ENCODE measurements at regions not wholly inside any gene's neighbourhood (a gene's known extent, or its start where the extent isn't known, plus 50 kb on each side); places are given as distances from the start of the nearest gene placed in this dataset.

GRCh38 chr10:123354521-123354920 is 200.3 kb downstream of the BUB3 start:
- WGBS (ENCODE audit: insufficient coverage) = 88% methylated on average over 5 of the region's 7 CpGs
- no peaks in the 10 kb centered on the region for H3K36me3 Mint-ChIP-seq
- no peak overlapping the region for H3K4me3 Mint-ChIP-seq
- H3K27me3 ChIP-seq (ENCODE audit: control insufficient read depth in 2 of 2, insufficient read depth in 2 of 2, low read length in 2 of 2) = no peaks in the 10 kb centered on the region
- H3K4me1 ChIP-seq (ENCODE audit: control insufficient read depth in 1 of 2, insufficient read depth in 2 of 2, low read length in 2 of 2) = no peaks in the 10 kb centered on the region
- H4K20me1 ChIP-seq (ENCODE audit: insufficient read depth, low read length) = no peaks in the 10 kb centered on the region
- H3K4me3 ChIP-seq (replicated peaks in 1 of 3; ENCODE audit: low read depth in 2 of 3, low read length in 3 of 3) = no peak overlapping the region
- H3K27me3 Mint-ChIP-seq (ENCODE audit: low read depth in 3 of 3) = peaks cover 2 to 4% (median 3%) of the 10 kb centered on the region in 3 donors
- no peaks in the 10 kb centered on the region for H3K79me2 ChIP-seq (ENCODE audit: insufficient read depth, low read length)
- H3K4me1 Mint-ChIP-seq = no peaks in the 10 kb centered on the region
- H3K27ac Mint-ChIP-seq = no peak overlapping the region
- H3K4me2 ChIP-seq (replicated peaks; ENCODE audit: extremely low read depth, low read length, poor library complexity, severe bottlenecking) = no peak overlapping the region
- TF ChIP-seq, protein P1, sequence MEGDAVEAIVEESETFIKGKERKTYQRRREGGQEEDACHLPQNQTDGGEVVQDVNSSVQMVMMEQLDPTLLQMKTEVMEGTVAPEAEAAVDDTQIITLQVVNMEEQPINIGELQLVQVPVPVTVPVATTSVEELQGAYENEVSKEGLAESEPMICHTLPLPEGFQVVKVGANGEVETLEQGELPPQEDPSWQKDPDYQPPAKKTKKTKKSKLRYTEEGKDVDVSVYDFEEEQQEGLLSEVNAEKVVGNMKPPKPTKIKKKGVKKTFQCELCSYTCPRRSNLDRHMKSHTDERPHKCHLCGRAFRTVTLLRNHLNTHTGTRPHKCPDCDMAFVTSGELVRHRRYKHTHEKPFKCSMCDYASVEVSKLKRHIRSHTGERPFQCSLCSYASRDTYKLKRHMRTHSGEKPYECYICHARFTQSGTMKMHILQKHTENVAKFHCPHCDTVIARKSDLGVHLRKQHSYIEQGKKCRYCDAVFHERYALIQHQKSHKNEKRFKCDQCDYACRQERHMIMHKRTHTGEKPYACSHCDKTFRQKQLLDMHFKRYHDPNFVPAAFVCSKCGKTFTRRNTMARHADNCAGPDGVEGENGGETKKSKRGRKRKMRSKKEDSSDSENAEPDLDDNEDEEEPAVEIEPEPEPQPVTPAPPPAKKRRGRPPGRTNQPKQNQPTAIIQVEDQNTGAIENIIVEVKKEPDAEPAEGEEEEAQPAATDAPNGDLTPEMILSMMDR (IDR thresholded peaks at IDR 0.05) = no peak
- no peak overlapping the region for H2AFZ ChIP-seq (ENCODE audit: insufficient read depth, low read depth, low read length, poor library complexity, severe bottlenecking)
- no peak overlapping the region for H3K9ac ChIP-seq (ENCODE audit: insufficient read depth, low read length, poor library complexity, severe bottlenecking)
- DNase-seq = no peak
- H3K36me3 ChIP-seq (replicated peaks in 1 of 2; ENCODE audit: control insufficient read depth in 1 of 2, insufficient read depth in 2 of 2, low read length in 2 of 2) = no peaks in the 10 kb centered on the region
- intact Hi-C loops (cut with micrococcal nuclease) = no loop called here
- no peak overlapping the region for H3K27ac ChIP-seq (ENCODE audit: low read depth in 1 of 2, low read length in 2 of 2)
- H3K9me3 Mint-ChIP-seq = peaks cover 0 to 2% (median 0%) of the 10 kb centered on the region in 7 donors
- no peaks in the 10 kb centered on the region for H3K9me3 ChIP-seq (replicated peaks in 1 of 2; ENCODE audit: control insufficient read depth in 1 of 2, insufficient read depth in 1 of 2, low read length in 2 of 2)

GRCh38 chr10:123355748-123356481 is 201.7 kb downstream of the BUB3 start:
- no peak overlapping the region for H3K9ac ChIP-seq (ENCODE audit: insufficient read depth, low read length, poor library complexity, severe bottlenecking)
- 67% methylated on average over 3 of the region's 6 CpGs for WGBS (ENCODE audit: insufficient coverage)
- Mint-ChIP-seq H3K9me3 (peaks cover 0 to 5% (median 0%) of the 10 kb centered on the region in 7 donors), H3K4me1 (no peaks in the 10 kb centered on the region), H3K36me3 (no peaks in the 10 kb centered on the region), H3K27ac (no peak overlapping the region), H3K27me3 (ENCODE audit: low read depth in 3 of 3) (peaks cover 3% of the 10 kb centered on the region in 3 donors), H3K4me3 (no peak overlapping the region)
- no peaks in the 10 kb centered on the region for H3K9me3 ChIP-seq (replicated peaks in 1 of 2; ENCODE audit: control insufficient read depth in 1 of 2, insufficient read depth in 1 of 2, low read length in 2 of 2)
- H2AFZ ChIP-seq (ENCODE audit: insufficient read depth, low read depth, low read length, poor library complexity, severe bottlenecking) = no peak overlapping the region
- H3K4me2 ChIP-seq (replicated peaks; ENCODE audit: extremely low read depth, low read length, poor library complexity, severe bottlenecking) = no peak overlapping the region
- TF ChIP-seq, protein P1 (IDR thresholded peaks at IDR 0.05) = no peak
- no peaks in the 10 kb centered on the region for H3K4me1 ChIP-seq (ENCODE audit: control insufficient read depth in 1 of 2, insufficient read depth in 2 of 2, low read length in 2 of 2)
- intact Hi-C loops (cut with micrococcal nuclease) = no loop called here
- no peaks in the 10 kb centered on the region for H4K20me1 ChIP-seq (ENCODE audit: insufficient read depth, low read length)
- H3K27me3 ChIP-seq (ENCODE audit: control insufficient read depth in 2 of 2, insufficient read depth in 2 of 2, low read length in 2 of 2) = no peaks in the 10 kb centered on the region
- H3K36me3 ChIP-seq (replicated peaks in 1 of 2; ENCODE audit: control insufficient read depth in 1 of 2, insufficient read depth in 2 of 2, low read length in 2 of 2) = no peaks in the 10 kb centered on the region
- no peak overlapping the region for H3K27ac ChIP-seq (ENCODE audit: low read depth in 1 of 2, low read length in 2 of 2)
- no peaks in the 10 kb centered on the region for H3K79me2 ChIP-seq (ENCODE audit: insufficient read depth, low read length)
- no peak overlapping the region for H3K4me3 ChIP-seq (replicated peaks in 1 of 3; ENCODE audit: low read depth in 2 of 3, low read length in 3 of 3)
- no peak for DNase-seq
